GM19324 (cell line): ENCODE measurements at regions not wholly inside any gene's neighbourhood (a gene's known extent, or its start where the extent isn't known, plus 50 kb on each side); places are given as distances from the start of the nearest gene placed in this dataset.

Experiments used
- ATAC-seq: cut with Tn5 transposase; IDR thresholded peaks from one replicate; pipeline ENCODE4 v1.9.1; 2021; ENCODE audit warnings: mild to moderate bottlenecking, moderate library complexity; ENCODE audit not compliant: unreplicated experiment, low FRiP score

DNA sequence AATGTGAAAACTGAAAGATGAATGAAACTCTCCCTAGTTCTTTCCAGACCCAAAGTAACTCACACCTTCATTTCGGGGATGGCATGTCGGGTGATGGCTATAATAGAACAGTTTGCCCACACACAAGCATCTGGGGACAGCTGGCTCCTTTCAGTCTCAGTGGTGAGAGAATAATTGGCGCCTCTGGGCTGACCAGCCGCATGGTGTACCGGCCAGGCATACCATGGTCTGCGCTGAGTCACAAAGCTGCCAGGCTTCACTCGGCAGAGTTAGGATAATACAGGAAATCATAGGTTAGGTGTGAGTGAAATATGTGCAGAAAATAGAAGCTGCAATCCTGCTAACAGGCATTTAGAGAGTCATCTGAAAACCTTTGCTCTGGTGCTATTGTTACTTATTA lies 80.4 kb upstream of the IGF1R start:
- no peak for ATAC-seq

- no peak for ATAC-seq
Measured at GRCh38 chr15:98568382-98569017, 79.8 kb upstream of the IGF1R start.

DNA sequence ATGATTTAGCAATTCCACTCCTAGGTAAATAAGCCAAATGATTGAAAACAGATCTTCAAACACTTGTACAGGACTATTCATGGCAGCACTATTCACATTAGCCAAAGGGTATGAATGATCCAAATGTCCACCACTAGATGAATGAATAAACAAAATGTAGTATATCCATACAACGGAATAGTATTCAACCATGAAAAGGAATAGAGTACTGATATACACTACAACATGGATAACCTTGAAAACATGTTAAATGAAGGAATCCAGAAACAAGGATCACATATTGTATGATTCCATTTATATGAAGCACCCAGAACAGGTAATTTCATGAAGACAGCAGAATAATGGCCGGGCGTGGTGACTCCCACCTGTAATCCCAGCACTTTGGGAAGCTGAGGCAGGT lies 78.2 kb upstream of the IGF1R start:
- no peak for ATAC-seq

GRCh38 chr15:98580572-98580971 lies 67.8 kb upstream of the IGF1R start:
- ATAC-seq, result no peak

- no peak for ATAC-seq
Measured at GRCh38 chr15:98581715-98582114, 66.6 kb upstream of the IGF1R start.

DNA sequence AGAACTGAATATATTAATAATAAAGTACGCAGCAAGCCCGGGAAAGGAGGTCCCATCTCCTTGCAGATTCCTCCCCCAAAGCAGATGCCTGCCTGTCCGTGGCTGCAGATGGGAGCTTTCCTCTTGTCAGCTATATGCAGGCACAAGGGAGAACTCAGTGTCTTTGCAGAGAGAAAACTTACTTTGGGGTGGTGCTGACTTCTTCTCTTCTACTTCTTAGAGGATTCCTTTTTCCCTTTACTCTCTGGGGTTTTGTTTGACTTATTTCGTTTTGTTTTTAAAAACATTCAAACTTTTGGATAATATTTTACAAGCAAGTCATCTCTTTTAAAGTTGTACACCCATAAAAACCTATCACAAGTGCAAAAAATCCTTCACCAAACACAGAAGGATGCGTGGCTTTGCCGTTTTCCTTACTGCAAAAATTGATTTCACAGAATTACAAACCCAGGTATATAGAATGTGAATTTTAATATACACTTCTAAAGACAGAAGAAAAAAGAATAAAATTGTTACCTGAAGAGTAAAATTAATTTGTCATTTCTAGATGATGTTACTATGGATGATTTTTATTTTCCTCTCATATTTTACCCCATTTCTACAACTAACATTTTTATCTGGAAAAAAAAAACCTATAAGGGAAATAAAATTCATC lies 65.3 kb upstream of the IGF1R start:
- ATAC-seq, result no peak

DNA sequence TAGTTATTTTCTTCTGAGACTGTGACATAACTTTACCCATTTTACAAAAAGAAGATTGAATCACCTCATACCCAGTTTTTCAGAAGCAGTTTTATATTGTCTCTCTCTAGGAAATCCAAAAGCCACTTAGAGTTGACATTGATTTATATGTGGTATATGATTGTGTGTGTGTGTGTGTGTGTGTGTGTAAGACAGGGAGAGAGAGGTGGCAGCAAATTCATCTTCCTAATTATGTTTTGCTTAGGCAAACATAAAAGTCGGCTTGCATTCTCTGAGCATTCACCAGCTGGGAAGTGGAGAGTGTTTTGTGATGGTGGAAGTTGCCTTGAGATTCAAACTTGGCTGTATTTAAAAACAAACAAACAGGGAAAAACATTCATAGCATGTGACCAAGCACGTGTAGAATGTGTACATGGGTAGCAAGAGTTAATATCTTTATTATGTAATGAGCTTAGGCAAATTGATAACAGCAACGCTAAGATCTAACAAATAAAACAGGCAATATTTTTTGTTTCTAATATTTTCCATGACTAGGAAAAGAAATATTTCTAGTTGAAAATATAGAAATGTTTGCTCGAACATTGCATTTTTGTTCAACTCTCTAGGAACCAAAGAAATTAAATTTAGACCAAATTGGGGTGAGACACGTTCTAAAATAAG lies 64.4 kb upstream of the IGF1R start:
- ATAC-seq, result no peak

DNA sequence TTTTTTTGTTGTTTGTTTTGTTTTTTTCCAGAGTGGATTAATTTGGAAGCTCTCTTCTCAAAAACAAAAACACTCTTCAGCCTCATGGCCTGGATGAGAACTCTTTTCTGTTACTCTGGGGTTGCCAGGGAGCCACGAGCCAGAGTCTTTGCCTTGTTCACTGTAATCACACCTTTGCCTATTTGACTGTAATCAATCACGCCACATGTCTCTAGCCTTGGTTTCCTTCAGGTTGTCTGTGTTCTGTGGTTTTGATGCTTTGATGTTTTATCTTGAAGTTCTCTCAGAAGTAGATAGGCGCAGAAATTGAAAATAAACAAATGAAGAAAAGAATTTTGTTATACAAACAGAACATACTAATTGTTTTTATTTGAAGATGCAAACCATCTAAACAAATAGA lies 62.3 kb upstream of the IGF1R start:
- ATAC-seq, result no peak

DNA sequence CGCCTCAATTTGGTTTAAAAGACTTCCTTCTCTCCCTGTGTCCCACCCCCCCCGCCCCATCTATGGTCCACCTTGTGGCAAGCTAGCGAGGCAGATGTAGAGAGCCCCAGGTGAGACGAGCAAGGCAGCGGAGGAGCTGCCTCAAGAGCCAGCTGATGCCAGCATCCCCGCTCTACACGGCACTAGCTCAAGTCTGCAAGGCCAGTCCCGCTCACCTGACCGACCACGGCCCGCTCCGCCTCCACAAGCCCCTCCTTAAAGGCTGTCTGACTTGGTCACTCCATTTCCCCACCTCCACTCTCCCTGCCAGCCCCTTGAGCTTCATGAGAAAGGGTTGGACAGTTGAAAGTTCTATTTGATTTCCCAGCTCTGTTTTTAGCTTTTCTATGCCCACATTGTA lies 56.2 kb upstream of the IGF1R start:
- no peak for ATAC-seq

DNA sequence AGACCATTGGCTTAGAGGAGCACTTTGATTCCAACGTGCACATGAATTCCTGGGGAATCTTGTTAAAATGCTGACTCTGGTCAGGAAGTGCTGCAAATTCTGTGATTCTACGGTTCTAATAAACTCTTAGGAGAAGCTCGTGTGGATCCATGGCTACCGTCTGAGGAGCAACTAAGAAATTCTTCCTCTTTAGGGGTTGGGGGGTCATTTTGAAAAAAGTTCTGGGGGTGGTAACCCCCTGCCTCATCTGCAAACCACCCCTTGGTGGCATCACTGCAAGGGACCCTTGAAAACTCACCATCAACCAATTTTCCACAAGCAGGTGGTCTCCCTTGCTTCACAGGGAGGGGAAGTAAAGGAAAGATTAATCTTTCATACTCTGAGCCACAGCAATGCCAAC lies 52.2 kb upstream of the IGF1R start:
- no peak for ATAC-seq

- ATAC-seq, result no peak
Measured at GRCh38 chr15:98596885-98597392, 51.4 kb upstream of the IGF1R start.

DNA sequence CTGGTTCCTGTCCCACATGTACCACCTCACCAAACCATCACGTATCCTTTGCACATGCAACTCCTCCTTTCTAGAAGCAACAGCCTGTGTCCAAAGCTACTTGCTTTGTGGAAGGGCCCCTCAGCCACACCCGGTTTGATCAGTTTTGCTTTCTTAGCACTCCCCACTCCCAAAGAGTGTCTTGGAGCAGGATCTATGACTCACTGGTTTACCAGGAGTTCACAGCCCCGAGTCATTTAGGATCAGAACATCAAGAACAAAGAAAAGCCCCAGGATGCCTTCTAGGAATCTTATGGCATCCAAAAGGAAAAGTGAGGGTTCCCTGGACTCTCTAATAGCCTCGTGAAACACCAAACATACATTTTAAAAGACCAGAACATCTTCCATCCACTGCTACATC lies 50.7 kb upstream of the IGF1R start:
- no peak for ATAC-seq
